Calu3 (cell line): ENCODE measurements at regions not wholly inside any gene's neighbourhood (a gene's known extent, or its start where the extent isn't known, plus 50 kb on each side); places are given as distances from the start of the nearest gene placed in this dataset.

Experiments used
- BruUV-seq: library from RNA; stranded (reverse); fragments of 400-500 nt; replicated peaks from 2 replicates; lab custom pipeline; 2021; lab: Mats Ljungman, UMichigan
- CTCF ChIA-PET: fragments of 300-600 bp; sonication (Branson Sonifier 250); formaldehyde crosslinking; loops from one replicate; lab custom pipeline; 2022; ENCODE audit warnings: antibody characterized with exemption; lab: Charles Lee
- DNase-seq: peaks from one replicate; pipeline ENCODE4 v3.0.0; 2022
- H3K27ac Mint-ChIP-seq: one replicate; pipeline ENCODE4 v1.8.0; 2022; ENCODE audit warnings: mixed read lengths; ENCODE audit not compliant: unreplicated experiment
- H3K27me3 Mint-ChIP-seq: one replicate; pipeline ENCODE4 v1.8.0; 2022; ENCODE audit warnings: mixed read lengths; ENCODE audit not compliant: unreplicated experiment
- H3K36me3 Mint-ChIP-seq: one replicate; pipeline ENCODE4 v1.8.0; 2022; ENCODE audit warnings: mild to moderate bottlenecking, moderate library complexity, mixed read lengths; ENCODE audit not compliant: insufficient read depth, unreplicated experiment
- H3K4me1 Mint-ChIP-seq: one replicate; pipeline ENCODE4 v1.8.0; 2022; ENCODE audit warnings: mild to moderate bottlenecking, low read depth, mixed read lengths; ENCODE audit not compliant: unreplicated experiment
- H3K4me3 Mint-ChIP-seq: one replicate; pipeline ENCODE4 v1.8.0; 2022; ENCODE audit warnings: mild to moderate bottlenecking, low read depth, moderate library complexity, mixed read lengths; ENCODE audit not compliant: unreplicated experiment
- H3K9me3 Mint-ChIP-seq: one replicate; pipeline ENCODE4 v1.8.0; 2022; ENCODE audit warnings: low read depth, mixed read lengths; ENCODE audit not compliant: unreplicated experiment
- CTCF ChIP-seq: fragments of 200-600 bp; IDR thresholded peaks from one replicate; pipeline ENCODE4 v1.8.0; 2022; ENCODE audit warnings: antibody characterized with exemption; ENCODE audit not compliant: unreplicated experiment
- intact Hi-C: fragments of 100-400 bp; cut with micrococcal nuclease; formaldehyde crosslinking; loops from one replicate; pipeline ENCODE4 v1.10.0; 2022; ENCODE audit not compliant: unreplicated experiment

- no peak overlapping the region for H3K27ac Mint-ChIP-seq
- no peaks in the 10 kb centered on the region for H3K4me1 Mint-ChIP-seq
- DNase-seq, result no peak
- H3K36me3 Mint-ChIP-seq, result no peaks in the 10 kb centered on the region
- peaks cover 85% of the 10 kb centered on the region for H3K27me3 Mint-ChIP-seq
- TF ChIP-seq CTCF, result no peak
- intact Hi-C loops, result no loop called here
- H3K4me3 Mint-ChIP-seq, result no peak overlapping the region
- H3K9me3 Mint-ChIP-seq, result no peaks in the 10 kb centered on the region
- CTCF ChIA-PET, result interaction anchor here (0.7 kb wide), 1 partner anchor 25 kb away, joined by 7 read pairs; no protein-coding TSS in a partner anchor
- no TSS peak for BruUV-seq
Observed at GRCh38 chr15:72932472-72932871, 119.8 kb upstream of the NEO1 start.

- H3K27me3 Mint-ChIP-seq, result peaks cover 79% of the 10 kb centered on the region
- CTCF ChIA-PET, result no interaction called here
- intact Hi-C loops, result no loop called here
- H3K4me3 Mint-ChIP-seq, result no peak overlapping the region
- no peaks in the 10 kb centered on the region for H3K4me1 Mint-ChIP-seq
- DNase-seq, result no peak
- BruUV-seq, result no TSS peak
- H3K27ac Mint-ChIP-seq, result no peak overlapping the region
- no peaks in the 10 kb centered on the region for H3K9me3 Mint-ChIP-seq
- H3K36me3 Mint-ChIP-seq, result no peaks in the 10 kb centered on the region
- TF ChIP-seq CTCF, result no peak
Observed at GRCh38 chr15:72927451-72927850, 124.8 kb upstream of the NEO1 start.

GRCh38 chr15:72925661-72926060 lies 126.6 kb upstream of the NEO1 start:
- DNase-seq, result no peak
- Mint-ChIP-seq H3K27ac (no peak overlapping the region), H3K36me3 (no peaks in the 10 kb centered on the region), H3K4me1 (no peaks in the 10 kb centered on the region), H3K4me3 (no peak overlapping the region), H3K27me3 (peaks cover 74% of the 10 kb centered on the region), H3K9me3 (no peaks in the 10 kb centered on the region)
- TF ChIP-seq CTCF, result no peak
- CTCF ChIA-PET, result no interaction called here
- BruUV-seq, result no TSS peak
- intact Hi-C loops, result no loop called here

GRCh38 chr15:72923289-72923688 lies 129.0 kb upstream of the NEO1 start:
- Mint-ChIP-seq H3K4me3 (no peak overlapping the region), H3K36me3 (no peaks in the 10 kb centered on the region), H3K4me1 (no peaks in the 10 kb centered on the region), H3K27me3 (peaks cover 51% of the 10 kb centered on the region), H3K9me3 (no peaks in the 10 kb centered on the region), H3K27ac (no peak overlapping the region)
- BruUV-seq, result no TSS peak
- CTCF ChIA-PET, result no interaction called here
- DNase-seq, result no peak
- intact Hi-C loops, result no loop called here
- no peak for TF ChIP-seq CTCF
